IPS-NIHi11 (cell line): ENCODE measurements at regions not wholly inside any gene's neighbourhood (a gene's known extent, or its start where the extent isn't known, plus 50 kb on each side); places are given as distances from the start of the nearest gene placed in this dataset.
"Not testable (repeated sequence)": the region's sequence is repeated elsewhere in the genome, so short reads cannot be mapped to it uniquely, and the experiment has no call there.

ENCODE experiments used
- DNase-seq: peaks from one replicate; pipeline ENCODE4 v3.0.0; 2012; ENCODE audit warnings: mixed read lengths, low spot score

DNA sequence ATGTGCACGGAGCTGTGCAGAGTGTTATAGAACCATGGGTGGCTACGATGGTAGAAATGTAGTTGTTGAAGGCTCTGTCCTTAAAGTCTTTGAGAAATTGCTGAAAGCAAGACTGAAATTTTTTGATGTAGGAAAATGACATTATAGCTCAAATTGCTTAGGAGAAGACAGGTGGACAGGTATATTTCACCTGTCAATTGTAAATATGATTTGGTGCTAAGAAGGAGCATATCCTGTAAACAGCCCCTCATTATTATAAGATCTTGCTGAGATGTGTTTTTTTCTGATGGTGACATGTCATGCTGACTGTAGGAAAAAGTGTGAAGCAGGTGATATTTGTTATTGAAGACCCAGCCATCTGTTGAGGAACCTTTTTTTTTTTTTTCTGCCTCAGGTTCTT lies 377.9 kb downstream of the PSAT1 start:
- DNase-seq, result no peak

DNA sequence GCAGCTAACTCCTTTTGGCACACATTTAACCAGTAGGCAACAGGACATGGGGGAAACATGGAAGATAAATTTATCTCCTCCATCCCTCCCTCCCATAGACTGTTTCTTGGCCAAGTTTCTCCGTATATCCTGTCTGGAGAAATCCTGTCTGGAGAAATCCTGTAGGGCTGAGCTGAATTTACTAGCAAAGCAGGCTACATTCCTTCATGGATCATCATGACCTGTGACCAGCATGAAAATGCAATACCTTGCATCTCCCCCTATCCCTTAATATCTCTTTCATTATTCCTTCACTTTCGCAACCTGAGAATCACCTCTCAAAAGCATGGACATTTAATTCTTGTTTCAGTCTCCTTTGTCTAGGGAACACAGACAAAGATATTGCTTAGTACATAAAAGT lies 379.1 kb downstream of the PSAT1 start:
- DNase-seq, result no peak

- DNase-seq, result no peak
Observed at GRCh38 chr9:78676623-78677022, 379.7 kb downstream of the PSAT1 start.

GRCh38 chr9:78677326-78677725 lies 380.4 kb downstream of the PSAT1 start:
- no peak for DNase-seq

- DNase-seq, result no peak
Observed at GRCh38 chr9:78678877-78679276, 382.0 kb downstream of the PSAT1 start.

GRCh38 chr9:78680196-78680595 lies 383.3 kb downstream of the PSAT1 start:
- no peak for DNase-seq

- DNase-seq, result no peak
Observed at GRCh38 chr9:78682216-78682615, 385.3 kb downstream of the PSAT1 start.

DNA sequence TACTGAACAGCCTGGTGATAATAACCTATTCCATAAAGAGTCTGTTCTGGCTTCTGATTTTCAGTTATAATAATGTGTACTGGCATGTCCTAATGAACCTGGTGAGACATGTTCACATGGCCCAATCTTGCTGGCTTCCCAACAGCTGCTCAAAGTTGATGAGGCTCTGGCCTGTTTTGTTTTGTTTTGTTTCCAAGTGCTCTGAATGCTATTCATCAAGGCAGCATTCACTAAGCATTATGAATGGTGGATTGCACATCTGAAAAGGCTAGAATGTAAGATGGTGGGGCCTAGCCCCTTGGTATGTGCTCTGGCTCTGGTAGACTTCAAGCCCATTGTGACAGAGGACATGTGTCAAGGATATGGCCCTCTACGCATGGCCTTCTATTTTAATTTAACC lies 388.5 kb downstream of the PSAT1 start:
- no peak for DNase-seq

GRCh38 chr9:78688796-78689195 lies 391.9 kb downstream of the PSAT1 start:
- no peak for DNase-seq

DNA sequence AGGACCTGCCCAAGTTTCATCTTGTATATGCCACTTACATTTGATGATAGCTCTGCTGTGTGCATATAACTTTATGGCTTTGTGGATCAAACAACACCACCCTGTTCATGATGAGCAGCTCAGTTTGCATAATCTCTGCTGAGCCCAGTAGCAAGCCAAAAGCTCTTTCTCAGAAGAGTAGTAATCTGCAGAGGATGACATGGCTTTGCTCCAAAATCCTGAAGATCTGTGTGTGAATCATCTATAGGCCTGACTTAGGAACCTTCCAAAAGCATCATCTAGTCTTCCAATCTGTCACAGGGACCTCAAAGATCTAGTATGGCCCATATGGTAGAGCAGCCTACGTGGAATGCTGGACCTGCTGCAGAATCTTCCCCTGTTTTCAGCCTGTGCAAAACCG lies 394.6 kb downstream of the PSAT1 start:
- no peak for DNase-seq

DNA sequence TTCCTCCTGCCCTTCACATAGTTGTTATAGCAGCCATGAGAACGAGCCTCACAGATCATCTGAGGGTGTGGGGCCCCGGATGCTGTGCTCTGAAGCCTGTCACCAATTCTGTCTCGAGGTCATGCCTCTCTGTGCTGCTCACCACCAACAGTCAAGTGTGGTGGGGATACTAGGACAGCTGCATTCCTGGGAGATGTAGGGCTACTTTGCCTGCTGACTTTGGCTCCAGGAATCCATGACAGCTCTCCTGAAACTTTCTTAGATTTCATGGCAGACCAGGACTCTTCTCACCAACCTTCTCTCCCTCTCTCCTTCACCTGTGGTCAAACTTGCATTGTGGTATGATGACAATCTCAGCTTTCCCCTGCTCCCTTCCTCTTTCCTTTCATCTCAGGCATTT lies 395.9 kb downstream of the PSAT1 start:
- DNase-seq, result no peak

DNA sequence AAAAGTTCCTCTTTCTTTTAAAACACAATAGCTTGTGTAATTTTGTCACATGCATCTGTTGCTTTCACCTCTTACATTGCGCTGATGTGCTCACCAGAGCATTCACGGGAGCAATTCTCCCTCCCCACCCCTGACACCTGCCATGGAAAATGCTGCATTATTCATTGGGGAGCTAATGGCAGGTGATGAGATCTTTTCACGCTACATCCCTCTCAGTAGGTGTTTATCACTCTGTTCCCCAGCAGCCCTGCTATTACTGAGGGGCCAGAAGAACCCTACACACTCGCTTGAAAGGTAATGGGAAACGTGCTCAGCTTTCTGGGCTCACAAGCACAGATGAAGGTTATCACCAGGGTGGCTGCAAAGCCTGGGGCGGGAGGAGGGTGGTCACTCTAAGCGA lies 398.0 kb downstream of the PSAT1 start:
- DNase-seq, result no peak

- DNase-seq, result no peak
Observed at GRCh38 chr9:78695519-78695918, 398.6 kb downstream of the PSAT1 start.

- DNase-seq, result no peak
Observed at GRCh38 chr9:78697618-78698017, 400.7 kb downstream of the PSAT1 start.

DNA sequence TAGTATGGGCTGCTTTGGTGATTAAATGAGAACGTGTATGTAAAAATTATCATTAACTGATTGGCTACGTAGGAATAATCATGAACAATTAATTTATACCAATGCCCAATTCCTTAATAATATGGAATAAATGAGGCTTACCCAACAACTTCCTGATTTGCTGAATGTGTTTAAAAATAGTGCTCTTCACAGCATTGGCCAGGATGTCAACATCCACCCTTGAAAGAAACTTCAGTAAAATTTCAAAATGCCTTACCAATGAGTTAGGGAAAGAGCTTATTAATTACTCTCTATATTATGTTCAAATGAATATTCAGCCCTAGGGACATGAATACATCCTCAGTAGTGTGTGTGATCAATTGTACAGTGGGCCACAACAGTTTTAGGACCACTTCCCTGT lies 401.4 kb downstream of the PSAT1 start:
- DNase-seq, result no peak

DNA sequence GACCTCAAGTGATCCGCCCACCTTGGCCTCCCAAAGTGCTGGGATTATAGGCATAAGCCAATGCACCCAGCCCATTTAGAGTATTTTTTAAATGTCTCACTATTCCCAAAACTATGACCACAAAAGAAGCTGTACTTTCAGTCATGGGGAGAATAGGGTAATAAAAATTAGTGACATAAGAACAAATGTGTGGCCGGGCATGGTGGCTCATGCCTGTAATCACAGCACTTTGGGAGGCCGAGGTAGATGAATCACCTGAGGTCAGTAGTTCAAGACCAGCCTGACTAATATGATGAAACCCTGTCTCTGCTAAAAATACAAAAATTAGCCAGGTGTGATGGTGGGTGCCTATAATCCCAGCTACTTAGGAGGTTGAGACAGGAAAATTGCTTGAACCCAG lies 402.3 kb downstream of the PSAT1 start:
- not testable (repeated sequence) for DNase-seq

DNA sequence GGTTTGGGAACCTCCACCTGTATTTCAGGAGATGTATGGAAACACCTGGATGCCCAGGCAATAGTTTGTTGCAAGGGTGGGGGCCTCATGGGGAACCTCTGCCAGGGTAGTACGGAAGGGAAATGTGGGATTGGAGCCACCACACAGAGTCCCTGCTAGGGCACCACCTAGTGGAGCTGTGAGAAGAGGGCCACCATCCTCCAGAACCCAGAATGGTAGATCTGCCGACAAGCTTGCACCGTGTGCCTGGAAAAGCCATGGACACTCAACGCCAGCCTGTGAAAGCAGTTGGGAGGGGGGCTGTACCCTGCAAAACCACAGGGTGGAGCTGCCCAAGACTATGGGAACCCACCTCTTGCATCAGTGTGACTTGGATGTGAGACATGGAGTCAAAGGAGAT lies 407.2 kb downstream of the PSAT1 start:
- not testable (repeated sequence) for DNase-seq

DNA sequence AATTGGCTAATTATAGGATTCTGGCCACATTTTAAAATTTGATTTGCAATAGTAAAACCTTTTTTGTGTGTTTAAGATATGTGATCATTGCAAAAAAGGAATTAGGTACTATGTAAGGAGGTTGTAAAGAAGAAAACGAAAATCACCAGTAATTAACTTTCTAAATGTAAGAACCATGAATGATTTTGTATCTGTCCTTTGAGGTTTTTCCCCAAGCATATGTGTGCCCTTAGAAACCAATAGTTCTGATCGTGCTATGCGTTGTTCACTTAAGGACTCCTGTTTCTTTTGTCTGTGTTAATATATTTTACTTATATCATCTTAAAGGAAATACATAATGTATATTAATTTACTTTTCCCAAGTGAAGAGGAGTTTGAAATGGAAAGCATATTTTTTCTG lies 410.2 kb downstream of the PSAT1 start:
- no peak for DNase-seq

DNA sequence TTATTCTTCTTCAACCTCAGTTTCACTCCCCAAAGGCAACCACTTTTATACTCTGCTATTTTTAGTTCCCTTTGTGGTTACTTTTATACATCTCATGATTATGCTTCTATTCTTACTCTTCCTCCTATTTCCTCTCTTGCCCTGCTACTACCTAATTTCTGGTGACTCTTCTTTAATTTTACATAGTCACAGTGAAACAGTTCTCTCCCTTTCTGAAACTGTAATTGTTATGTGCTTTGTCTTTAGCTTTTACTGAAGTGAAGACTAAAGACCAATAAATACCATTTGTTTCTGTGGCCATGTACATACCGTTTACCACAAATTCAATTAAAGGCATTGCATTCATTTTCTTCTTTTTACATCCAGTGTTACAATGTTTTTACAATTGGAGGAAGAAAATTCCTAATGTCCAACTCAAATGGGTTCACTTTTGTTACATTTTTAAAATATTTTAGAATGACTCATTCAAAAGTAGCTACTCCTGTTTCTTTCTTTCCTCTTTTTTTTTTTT lies 410.6 kb downstream of the PSAT1 start:
- no peak for DNase-seq

GRCh38 chr9:78712903-78713613 lies 416.1 kb downstream of the PSAT1 start:
- no peak for DNase-seq

GRCh38 chr9:78713614-78714405 lies 416.9 kb downstream of the PSAT1 start:
- DNase-seq, result no peak

- DNase-seq, result no peak
Observed at GRCh38 chr9:78714576-78714975, 417.7 kb downstream of the PSAT1 start.

GRCh38 chr9:78719029-78719428 lies 422.1 kb downstream of the PSAT1 start:
- not testable (repeated sequence) for DNase-seq
